ENCODE measurements at regions not wholly inside any gene's neighbourhood (a gene's known extent, or its start where the extent isn't known, plus 50 kb on each side); places are given as distances from the start of the nearest gene placed in this dataset.

GRCh38 chr22:49299821-49300231 is 527.8 kb downstream of the BRD1 start:
- H3K4me3 ChIP-seq (ENCODE audit: low read depth, low read length) = no peak overlapping the region
- no peak for DNase-seq (ENCODE audit: low read depth)
- no peak for TF ChIP-seq CTCF (IDR thresholded peaks at IDR 0.05; ENCODE audit: control insufficient read depth, extremely low read depth, insufficient read depth)

- DNase-seq (ENCODE audit: low read depth) = no peak
- no peak for TF ChIP-seq CTCF (IDR thresholded peaks at IDR 0.05; ENCODE audit: control insufficient read depth, extremely low read depth, insufficient read depth)
- no peak overlapping the region for H3K4me3 ChIP-seq (ENCODE audit: low read depth, low read length)
These were observed 528.6 kb downstream of the BRD1 start for GRCh38 chr22:49298834-49299750.

- no peak for DNase-seq (ENCODE audit: low read depth)
- TF ChIP-seq CTCF (IDR thresholded peaks at IDR 0.05; ENCODE audit: control insufficient read depth, extremely low read depth, insufficient read depth) = no peak
- no peak overlapping the region for H3K4me3 ChIP-seq (ENCODE audit: low read depth, low read length)
These were observed 529.6 kb downstream of the BRD1 start for GRCh38 chr22:49297871-49298721.

GRCh38 chr22:49297286-49297870 is 530.3 kb downstream of the BRD1 start:
- TF ChIP-seq CTCF (IDR thresholded peaks at IDR 0.05; ENCODE audit: control insufficient read depth, extremely low read depth, insufficient read depth) = no peak
- no peak for DNase-seq (ENCODE audit: low read depth)
- no peak overlapping the region for H3K4me3 ChIP-seq (ENCODE audit: low read depth, low read length)

- no peak for TF ChIP-seq CTCF (IDR thresholded peaks at IDR 0.05; ENCODE audit: control insufficient read depth, extremely low read depth, insufficient read depth)
- no peak overlapping the region for H3K4me3 ChIP-seq (ENCODE audit: low read depth, low read length)
- no peak for DNase-seq (ENCODE audit: low read depth)
These were observed 531.1 kb downstream of the BRD1 start for GRCh38 chr22:49296561-49296960.

GRCh38 chr22:49295851-49296560 is 531.7 kb downstream of the BRD1 start:
- DNase-seq (ENCODE audit: low read depth) = no peak
- no peak overlapping the region for H3K4me3 ChIP-seq (ENCODE audit: low read depth, low read length)
- TF ChIP-seq CTCF (IDR thresholded peaks at IDR 0.05; ENCODE audit: control insufficient read depth, extremely low read depth, insufficient read depth) = no peak
